NCI-H2029 (cell line): ENCODE measurements at regions not wholly inside any gene's neighbourhood (a gene's known extent, or its start where the extent isn't known, plus 50 kb on each side); places are given as distances from the start of the nearest gene placed in this dataset.
"Not testable (repeated sequence)": the region's sequence is repeated elsewhere in the genome, so short reads cannot be mapped to it uniquely, and the experiment has no call there.

Experiments used
- DNase-seq: peaks from one replicate; lab custom pipeline; 2025; lab: John Stamatoyannopoulos, UW

GRCh38 chr4:105050896-105051295 lies 95.8 kb upstream of the TET2 start:
- no peak for DNase-seq

- no peak for DNase-seq
Measured at GRCh38 chr4:105057370-105058105, 89.1 kb upstream of the TET2 start.

DNA sequence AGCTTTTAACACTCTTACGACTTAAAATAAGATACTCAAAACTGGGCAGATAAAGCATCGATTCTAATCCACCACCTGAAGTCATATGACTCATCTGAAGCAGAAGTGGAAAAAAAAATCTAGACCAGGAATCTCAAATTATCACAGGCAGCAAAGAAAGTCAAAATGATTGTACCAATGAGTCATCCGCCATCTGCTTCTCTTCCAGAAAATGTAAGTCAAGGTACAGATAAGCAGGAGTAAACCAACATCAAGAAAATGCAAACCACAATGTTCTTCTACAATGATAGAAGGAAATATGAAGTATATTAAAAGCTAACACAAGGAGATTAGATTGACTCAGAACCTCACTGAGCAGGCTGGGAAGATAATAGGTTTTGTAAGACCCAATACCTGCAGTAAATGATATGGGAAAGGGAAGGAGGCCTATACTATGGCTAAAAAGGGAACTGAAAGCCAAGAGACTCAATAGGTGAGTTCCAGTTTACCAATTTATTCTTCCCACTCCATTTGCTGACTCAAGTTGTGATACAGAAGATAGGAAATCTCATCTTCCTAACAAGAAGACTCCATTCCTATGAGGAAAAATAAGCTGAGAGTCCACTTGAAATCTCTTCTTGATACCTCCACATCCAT lies 88.4 kb upstream of the TET2 start:
- DNase-seq: no peak

GRCh38 chr4:105059337-105059736 lies 87.3 kb upstream of the TET2 start:
- DNase-seq: no peak

DNA sequence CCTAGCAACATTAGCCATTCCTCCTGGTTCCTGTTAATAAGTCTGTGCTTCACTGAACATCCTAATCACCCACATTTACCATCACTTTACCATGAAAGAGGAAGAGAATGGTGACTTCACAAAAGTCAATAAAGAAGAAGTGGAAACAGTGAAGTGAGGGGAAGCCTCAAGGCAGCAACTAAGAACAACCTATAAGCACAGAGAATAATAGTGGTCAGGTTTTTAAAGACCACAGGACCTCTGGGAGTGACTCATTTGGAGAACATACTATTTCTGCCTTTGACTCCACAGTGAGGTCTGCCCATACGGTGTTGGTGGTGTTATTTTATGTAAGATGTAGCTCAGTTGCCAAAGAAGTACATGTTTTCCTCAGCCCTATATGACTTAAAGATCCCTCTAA lies 86.0 kb upstream of the TET2 start:
- DNase-seq: no peak

GRCh38 chr4:105061136-105061696 lies 85.5 kb upstream of the TET2 start:
- DNase-seq: peak; percentile 16

GRCh38 chr4:105061731-105062130 lies 84.9 kb upstream of the TET2 start:
- DNase-seq: peak; percentile 11

GRCh38 chr4:105066401-105066800 lies 80.3 kb upstream of the TET2 start:
- no peak for DNase-seq

DNA sequence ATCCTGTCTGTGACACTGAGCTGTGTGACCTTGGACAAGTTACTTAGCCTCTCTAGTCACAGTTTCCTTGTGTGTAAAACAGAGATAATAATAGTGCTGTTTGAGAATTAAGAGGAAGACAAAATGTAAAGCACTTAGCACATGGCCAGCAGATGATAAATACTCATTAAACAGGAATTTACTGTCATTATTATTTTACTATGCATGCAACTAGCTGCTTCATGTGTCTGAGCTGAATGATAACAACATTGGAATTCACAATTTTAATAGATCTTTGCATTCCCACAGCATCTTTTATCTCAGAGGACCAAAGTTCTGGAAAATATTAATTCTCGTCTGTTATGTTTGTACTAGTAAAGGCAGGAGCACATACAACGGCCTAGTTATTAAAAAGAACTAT lies 79.2 kb upstream of the TET2 start:
- DNase-seq: no peak

DNA sequence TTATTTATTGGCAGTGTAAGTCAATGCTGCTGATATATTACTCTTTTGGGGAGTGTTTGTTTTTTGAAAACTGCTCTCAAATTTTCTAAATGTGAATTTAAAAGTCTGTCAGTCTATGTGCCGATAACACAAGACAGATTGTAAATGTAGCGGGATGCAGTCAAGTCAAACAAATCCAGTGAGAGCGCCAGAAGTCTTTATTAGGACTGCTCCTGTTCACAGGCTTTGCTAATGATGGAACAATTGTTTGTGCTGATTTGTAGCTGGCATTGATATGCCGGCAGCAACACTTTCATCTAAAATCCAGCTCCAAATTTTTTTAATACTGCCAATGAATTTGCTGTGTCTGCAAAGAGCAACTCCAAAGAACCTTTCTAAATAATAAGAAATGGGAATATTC lies 78.7 kb upstream of the TET2 start:
- no peak for DNase-seq

GRCh38 chr4:105068516-105068915 lies 78.2 kb upstream of the TET2 start:
- DNase-seq: peak; percentile 4

- DNase-seq: not testable (repeated sequence)
Measured at GRCh38 chr4:105072095-105072494, 74.6 kb upstream of the TET2 start.

DNA sequence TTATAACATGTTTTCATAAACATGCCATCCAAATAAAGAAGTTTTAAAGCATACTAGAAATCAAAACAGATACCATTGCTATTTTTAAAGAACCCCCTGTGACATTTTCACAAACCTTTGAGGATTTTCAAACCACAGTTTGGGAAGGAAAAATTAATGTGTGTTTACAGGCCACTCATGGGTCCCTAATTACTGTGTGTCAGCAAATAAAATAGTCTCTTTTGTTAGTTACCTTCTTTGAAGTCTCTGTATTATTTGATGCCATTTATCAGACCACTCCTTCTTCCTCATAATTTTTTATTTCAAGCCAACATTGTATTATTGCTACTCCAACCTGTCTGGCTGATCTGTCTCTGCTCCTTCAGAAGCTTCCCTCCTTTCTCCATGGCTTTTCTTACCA lies 72.6 kb upstream of the TET2 start:
- DNase-seq: no peak

- no peak for DNase-seq
Measured at GRCh38 chr4:105075045-105075444, 71.6 kb upstream of the TET2 start.

- no peak for DNase-seq
Measured at GRCh38 chr4:105088110-105088879, 58.4 kb upstream of the TET2 start.

- peak; percentile 6 for DNase-seq
Measured at GRCh38 chr4:105092356-105092755, 54.3 kb upstream of the TET2 start.

GRCh38 chr4:105092768-105093167 lies 53.9 kb upstream of the TET2 start:
- DNase-seq: no peak

GRCh38 chr4:105093975-105094374 lies 52.7 kb upstream of the TET2 start:
- DNase-seq: no peak
